PC-9 (cell line): ENCODE measurements at regions not wholly inside any gene's neighbourhood (a gene's known extent, or its start where the extent isn't known, plus 50 kb on each side); places are given as distances from the start of the nearest gene placed in this dataset.

ENCODE experiments used
- BruUV-seq: library from RNA; stranded (reverse); fragments of 400-500 nt; replicated peaks from 2 replicates; lab custom pipeline; 2021; lab: Mats Ljungman, UMichigan
- CTCF ChIA-PET: fragments of 300-600 bp; sonication (Branson Sonifier 250); formaldehyde crosslinking; loops from one replicate; lab custom pipeline; 2022; ENCODE audit warnings: antibody characterized with exemption; lab: Charles Lee
- POLR2A ChIA-PET: fragments of 300-600 bp; sonication (Branson Sonifier 250); formaldehyde crosslinking; loops from one replicate; lab custom pipeline; 2022; ENCODE audit warnings: antibody characterized with exemption; ENCODE audit not compliant: unreplicated experiment; lab: Charles Lee
- DNase-seq, 2 experiments: peaks; one replicate each; pipeline versions ENCODE4 v3.0.0 to v3.0.0-alpha.2; 2015 to 2022; ENCODE audit warnings: mixed read lengths in 1 of 2
- H2AFZ ChIP-seq: fragments of 200-600 bp; sonication (generic); 2 replicates; pipeline ENCODE4 v1.8.1; 2017; ENCODE audit warnings: antibody characterized with exemption
- H3F3A ChIP-seq: fragments of 200-600 bp; sonication (generic); 2 replicates; pipeline ENCODE4 v1.8.1; 2017; ENCODE audit warnings: antibody characterized with exemption, mild to moderate bottlenecking, low read depth; ENCODE audit not compliant: insufficient read depth
- H3K27ac ChIP-seq: fragments of 200-600 bp; sonication (generic); 2 replicates; pipeline ENCODE4 v1.6.1; 2016; ENCODE audit warnings: mixed run types
- H3K27me3 ChIP-seq: fragments of 200-600 bp; sonication (generic); 2 replicates; pipeline ENCODE4 v1.6.1; 2016; ENCODE audit warnings: low read depth, mixed run types; ENCODE audit not compliant: insufficient read depth
- H3K36me3 ChIP-seq: fragments of 200-600 bp; sonication (generic); 2 replicates; pipeline ENCODE4 v1.6.1; 2016; ENCODE audit warnings: low read depth, mixed run types
- H3K4me1 ChIP-seq: fragments of 200-600 bp; sonication (generic); replicated peaks from 2 replicates; pipeline ENCODE4 v1.6.1; 2016; ENCODE audit warnings: mixed run types; ENCODE audit not compliant: insufficient read depth
- H3K4me2 ChIP-seq: fragments of 200-600 bp; sonication (generic); 2 replicates; pipeline ENCODE4 v1.6.1; 2017; ENCODE audit warnings: mixed run types
- H3K4me3 ChIP-seq: fragments of 200-600 bp; sonication (generic); 2 replicates; pipeline ENCODE4 v1.6.1; 2016; ENCODE audit warnings: mixed run types
- H3K79me2 ChIP-seq: fragments of 200-600 bp; sonication (generic); 2 replicates; pipeline ENCODE4 v1.6.1; 2017; ENCODE audit warnings: low read depth, mixed run types
- H3K9me2 ChIP-seq: fragments of 200-600 bp; sonication (generic); 2 replicates; pipeline ENCODE4 v1.8.1; 2017; ENCODE audit warnings: mild to moderate bottlenecking; ENCODE audit not compliant: insufficient read depth
- H3K9me3 ChIP-seq: fragments of 200-600 bp; sonication (generic); 2 replicates; pipeline ENCODE4 v1.8.1; 2016; ENCODE audit warnings: low read depth; ENCODE audit not compliant: insufficient read depth
- H4K20me1 ChIP-seq: fragments of 200-600 bp; sonication (generic); 2 replicates; pipeline ENCODE4 v1.8.1; 2017; ENCODE audit not compliant: insufficient read depth
- EZH2 ChIP-seq: fragments of 200-600 bp; sonication (generic); IDR thresholded peaks from 2 replicates; pipeline ENCODE4 v1.8.0; 2017; ENCODE audit warnings: antibody characterized with exemption, low read depth
- intact Hi-C: fragments of 100-400 bp; cut with micrococcal nuclease; formaldehyde crosslinking; loops from one replicate; pipeline ENCODE4 v1.10.0; 2022; ENCODE audit not compliant: unreplicated experiment
- TF ChIP-seq, protein P1 (sequence below): fragments of 200-600 bp; sonication (generic); conservative IDR thresholded peaks from 2 replicates; pipeline ENCODE4 v1.6.1; 2017; ENCODE audit warnings: mixed run types, antibody characterized with exemption, mild to moderate bottlenecking, moderate library complexity

DNA sequence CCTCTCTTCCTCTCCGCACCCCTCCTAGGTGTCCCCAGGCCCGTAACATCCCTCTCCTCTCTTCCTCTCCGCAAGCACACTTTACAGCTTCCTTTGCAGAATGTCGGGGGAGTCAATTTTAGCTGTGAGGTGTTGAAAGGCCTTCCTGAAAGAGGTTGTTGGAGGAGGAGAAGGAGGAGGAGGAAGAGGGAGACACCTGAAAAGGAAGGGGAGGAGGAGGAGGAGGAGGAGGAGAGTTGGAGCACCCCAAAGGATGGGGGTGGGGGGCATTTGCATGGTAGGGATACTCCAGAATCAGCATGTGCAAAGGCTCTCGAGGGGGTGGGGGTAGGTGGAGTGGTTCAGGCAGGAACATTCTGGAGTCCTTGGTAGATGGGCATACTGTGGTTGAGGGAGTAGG, 1045.1 kb downstream of the TBC1D22A start:
- H3K79me2 ChIP-seq = no peaks in the 10 kb centered on the region
- intact Hi-C loops = no loop called here
- H4K20me1 ChIP-seq = no peaks in the 10 kb centered on the region
- no peak overlapping the region for H2AFZ ChIP-seq
- no peak for TF ChIP-seq EZH2
- TF ChIP-seq, protein P1, sequence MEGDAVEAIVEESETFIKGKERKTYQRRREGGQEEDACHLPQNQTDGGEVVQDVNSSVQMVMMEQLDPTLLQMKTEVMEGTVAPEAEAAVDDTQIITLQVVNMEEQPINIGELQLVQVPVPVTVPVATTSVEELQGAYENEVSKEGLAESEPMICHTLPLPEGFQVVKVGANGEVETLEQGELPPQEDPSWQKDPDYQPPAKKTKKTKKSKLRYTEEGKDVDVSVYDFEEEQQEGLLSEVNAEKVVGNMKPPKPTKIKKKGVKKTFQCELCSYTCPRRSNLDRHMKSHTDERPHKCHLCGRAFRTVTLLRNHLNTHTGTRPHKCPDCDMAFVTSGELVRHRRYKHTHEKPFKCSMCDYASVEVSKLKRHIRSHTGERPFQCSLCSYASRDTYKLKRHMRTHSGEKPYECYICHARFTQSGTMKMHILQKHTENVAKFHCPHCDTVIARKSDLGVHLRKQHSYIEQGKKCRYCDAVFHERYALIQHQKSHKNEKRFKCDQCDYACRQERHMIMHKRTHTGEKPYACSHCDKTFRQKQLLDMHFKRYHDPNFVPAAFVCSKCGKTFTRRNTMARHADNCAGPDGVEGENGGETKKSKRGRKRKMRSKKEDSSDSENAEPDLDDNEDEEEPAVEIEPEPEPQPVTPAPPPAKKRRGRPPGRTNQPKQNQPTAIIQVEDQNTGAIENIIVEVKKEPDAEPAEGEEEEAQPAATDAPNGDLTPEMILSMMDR = no peak
- no peaks in the 10 kb centered on the region for H3K4me1 ChIP-seq
- DNase-seq = no peak
- CTCF ChIA-PET = no interaction called here
- BruUV-seq = no TSS peak
- no peaks in the 10 kb centered on the region for H3K9me2 ChIP-seq
- no peaks in the 10 kb centered on the region for H3F3A ChIP-seq
- H3K36me3 ChIP-seq = no peaks in the 10 kb centered on the region
- POLR2A ChIA-PET = no interaction called here
- no peaks in the 10 kb centered on the region for H3K27me3 ChIP-seq
- no peak overlapping the region for H3K4me3 ChIP-seq
- no peak overlapping the region for H3K4me2 ChIP-seq
- H3K27ac ChIP-seq = no peak overlapping the region
- H3K9me3 ChIP-seq = no peaks in the 10 kb centered on the region

DNA sequence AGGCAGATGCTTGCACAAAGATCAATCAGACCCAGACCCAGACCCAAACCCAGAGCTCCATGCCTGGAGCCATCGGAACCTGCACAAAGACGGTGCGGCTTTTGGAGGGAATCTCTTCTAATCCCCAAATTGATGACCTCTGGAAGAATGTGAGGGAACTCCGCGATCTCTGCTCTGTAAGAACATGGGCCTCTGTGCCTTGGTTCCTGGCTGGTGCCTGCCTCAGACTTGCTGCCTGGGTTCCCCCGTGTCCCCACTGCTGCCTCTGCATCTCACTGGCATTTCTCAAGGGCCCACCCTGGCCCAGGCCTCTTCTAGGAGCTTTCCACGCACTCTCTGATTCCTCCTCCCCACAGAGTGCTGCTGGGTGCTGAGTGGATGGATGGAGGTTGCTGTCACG, 1044.4 kb downstream of the TBC1D22A start:
- Histone ChIP-seq H3F3A (no peaks in the 10 kb centered on the region), H3K27ac (no peak overlapping the region), H3K4me2 (no peak overlapping the region), H3K9me3 (no peaks in the 10 kb centered on the region), H3K4me3 (no peak overlapping the region), H3K79me2 (no peaks in the 10 kb centered on the region), H2AFZ (no peak overlapping the region), H3K9me2 (no peaks in the 10 kb centered on the region), H3K4me1 (no peaks in the 10 kb centered on the region), H3K27me3 (no peaks in the 10 kb centered on the region), H4K20me1 (no peaks in the 10 kb centered on the region), H3K36me3 (no peaks in the 10 kb centered on the region)
- intact Hi-C loops = no loop called here
- no TSS peak for BruUV-seq
- no peak for TF ChIP-seq EZH2
- TF ChIP-seq, protein P1 = no peak
- no peak for DNase-seq
- ChIA-PET CTCF (no interaction called here), POLR2A (no interaction called here)

DNA sequence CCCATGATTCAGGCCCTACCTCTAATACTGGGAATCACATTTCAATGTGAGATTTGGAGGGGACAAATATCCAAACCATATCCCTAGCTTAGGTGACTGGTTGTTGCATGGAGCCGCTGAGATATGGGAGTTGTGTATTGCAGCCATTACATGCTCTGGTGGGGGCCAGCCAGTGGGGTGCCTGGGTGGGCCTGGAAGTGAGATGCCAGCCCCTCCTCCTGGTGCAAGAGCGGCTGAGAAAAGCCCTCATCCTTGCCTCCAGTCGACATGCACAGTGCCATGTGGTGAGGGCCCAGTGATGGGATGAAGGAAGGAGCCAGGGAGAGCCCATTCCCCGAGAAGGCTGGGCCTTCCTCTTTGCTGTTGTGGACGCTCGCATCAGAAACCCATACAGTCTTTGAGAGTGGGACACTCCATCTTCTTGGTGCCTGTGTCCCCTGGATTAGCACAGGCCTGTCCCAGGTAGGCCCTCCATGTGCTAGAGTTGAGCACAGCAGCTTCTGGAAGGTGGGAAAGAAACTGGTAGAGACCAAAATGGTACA, 1043.0 kb downstream of the TBC1D22A start:
- intact Hi-C loops = no loop called here
- H3K27me3 ChIP-seq = no peaks in the 10 kb centered on the region
- no peaks in the 10 kb centered on the region for H3K9me3 ChIP-seq
- no peak overlapping the region for H2AFZ ChIP-seq
- H4K20me1 ChIP-seq = no peaks in the 10 kb centered on the region
- POLR2A ChIA-PET = no interaction called here
- CTCF ChIA-PET = no interaction called here
- H3K4me1 ChIP-seq = no peaks in the 10 kb centered on the region
- no peaks in the 10 kb centered on the region for H3K9me2 ChIP-seq
- H3F3A ChIP-seq = no peaks in the 10 kb centered on the region
- no peak overlapping the region for H3K27ac ChIP-seq
- no peak overlapping the region for H3K4me3 ChIP-seq
- no peak for TF ChIP-seq EZH2
- TF ChIP-seq, protein P1 = no peak
- DNase-seq = no peak
- H3K4me2 ChIP-seq = no peak overlapping the region
- no peaks in the 10 kb centered on the region for H3K79me2 ChIP-seq
- BruUV-seq = no TSS peak
- no peaks in the 10 kb centered on the region for H3K36me3 ChIP-seq
